Astrocyte (in vitro differentiated cells and primary cell): ENCODE measurements at regions not wholly inside any gene's neighbourhood (a gene's known extent, or its start where the extent isn't known, plus 50 kb on each side); places are given as distances from the start of the nearest gene placed in this dataset.

Experiments
- CTCF ChIP-seq: IDR thresholded peaks from 2 replicates; pipeline ENCODE4 v1.5.1; 2011; ENCODE audit warnings: low read depth, mild to moderate bottlenecking, inconsistent platforms, low read length, moderate library complexity; ENCODE audit not compliant: insufficient read depth
- EZH2 ChIP-seq: IDR thresholded peaks from 2 replicates; pipeline ENCODE4 v1.6.1; 2012; ENCODE audit warnings: mild to moderate bottlenecking, low read length, inconsistent platforms; ENCODE audit not compliant: insufficient read depth

- TF ChIP-seq CTCF, result no peak
- no peak for TF ChIP-seq EZH2
Measured at GRCh38 chr10:128563904-128564303, 437.7 kb upstream of the MKI67 start.
